Mesendoderm (in vitro differentiated cells): ENCODE measurements at regions not wholly inside any gene's neighbourhood (a gene's known extent, or its start where the extent isn't known, plus 50 kb on each side); places are given as distances from the start of the nearest gene placed in this dataset.

Source experiments
- DNase-seq: peaks from one replicate; pipeline ENCODE4 v3.0.0; 2013
- H2AK5ac ChIP-seq: 2 replicates; pipeline ENCODE4 v1.6.1; 2013; ENCODE audit warnings: low read length, inconsistent platforms
- H2BK120ac ChIP-seq: 2 replicates; pipeline ENCODE4 v1.6.1; 2013; ENCODE audit warnings: low read depth, mild to moderate bottlenecking, low read length, moderate library complexity, mixed read lengths
- H2BK15ac ChIP-seq: replicated peaks from 2 replicates; pipeline ENCODE4 v1.6.1; 2013; ENCODE audit warnings: low read depth, mild to moderate bottlenecking, moderate library complexity
- H2BK5ac ChIP-seq: 2 replicates; pipeline ENCODE4 v1.6.1; 2013; ENCODE audit warnings: low read length, inconsistent platforms
- H3K18ac ChIP-seq: 2 replicates; pipeline ENCODE4 v1.6.1; 2013; ENCODE audit warnings: mild to moderate bottlenecking, low read length, mixed read lengths
- H3K23ac ChIP-seq: one replicate; pipeline ENCODE4 v1.6.1; 2013; ENCODE audit warnings: low read length
- H3K27ac ChIP-seq: 2 replicates; pipeline ENCODE4 v1.5.1; 2013; ENCODE audit warnings: low read depth, mild to moderate bottlenecking, inconsistent platforms, low read length, moderate library complexity
- H3K27me3 ChIP-seq: 2 replicates; pipeline ENCODE4 v1.6.1; 2013; ENCODE audit warnings: low read length, control low read depth, mild to moderate bottlenecking, inconsistent platforms; ENCODE audit not compliant: insufficient read depth, poor library complexity
- H3K36me3 ChIP-seq: 2 replicates; pipeline ENCODE4 v1.6.1; 2013; ENCODE audit warnings: low read length, inconsistent platforms; ENCODE audit not compliant: control insufficient read depth, insufficient read depth
- H3K4ac ChIP-seq: one replicate; pipeline ENCODE4 v1.6.1; 2013; ENCODE audit warnings: low read depth, mild to moderate bottlenecking, low read length, moderate library complexity
- H3K4me1 ChIP-seq: 2 replicates; pipeline ENCODE4 v1.6.1; 2013; ENCODE audit warnings: low read depth, low read length, inconsistent platforms; ENCODE audit not compliant: control insufficient read depth
- H3K4me2 ChIP-seq: 2 replicates; pipeline ENCODE4 v1.6.1; 2013; ENCODE audit warnings: low read length
- H3K4me3 ChIP-seq: 2 replicates; pipeline ENCODE4 v1.5.1; 2013; ENCODE audit warnings: mild to moderate bottlenecking, low read length
- H3K56ac ChIP-seq: one replicate; pipeline ENCODE4 v1.6.1; 2013; ENCODE audit warnings: low read length
- H3K79me1 ChIP-seq: 2 replicates; pipeline ENCODE4 v1.6.1; 2013; ENCODE audit warnings: low read length, inconsistent platforms
- H3K79me2 ChIP-seq: 2 replicates; pipeline ENCODE4 v1.6.1; 2013; ENCODE audit warnings: mild to moderate bottlenecking, low read length; ENCODE audit not compliant: control insufficient read depth, insufficient read depth
- H3K9ac ChIP-seq: 2 replicates; pipeline ENCODE4 v1.6.1; 2013; ENCODE audit warnings: low read length, inconsistent platforms
- H4K5ac ChIP-seq: one replicate; pipeline ENCODE4 v1.6.1; 2013; ENCODE audit warnings: low read length
- H4K8ac ChIP-seq: one replicate; pipeline ENCODE4 v1.6.1; 2013; ENCODE audit warnings: low read depth, mild to moderate bottlenecking, control low read depth, low read length, moderate library complexity
- WGBS: extraction: QIAGEN DNeasy Blood & Tissue Kit; methylation state at CpG from one replicate; pipeline ENCODE4 v1.1.7; 2013; ENCODE audit warnings: low lambda C conversion rate, missing lambda C conversion rate; ENCODE audit not compliant: insufficient coverage; ENCODE audit errors: extremely low coverage; 5-methylcytosine and 5-hydroxymethylcytosine counted together

DNA sequence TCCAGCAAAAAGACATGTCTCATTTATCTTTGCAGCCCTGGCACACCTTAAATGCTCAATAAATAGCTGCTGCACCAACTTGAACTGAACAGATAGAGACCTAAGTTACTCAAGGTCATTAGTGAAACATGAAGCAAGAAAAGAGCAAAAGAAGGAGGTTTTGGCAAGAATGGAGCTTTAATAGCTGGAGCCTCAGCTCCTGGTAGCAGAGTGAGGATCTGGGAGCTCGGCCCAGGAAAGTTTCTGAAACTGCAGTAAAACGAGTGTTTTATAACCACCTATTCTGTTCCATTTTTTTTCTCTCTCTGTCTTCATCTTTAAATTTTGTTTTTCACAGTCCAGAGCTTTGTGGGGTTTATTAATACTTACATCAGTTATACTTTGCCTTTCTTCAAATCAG lies 207.5 kb downstream of the SETD4 start:
- H3K18ac ChIP-seq: no peak overlapping the region
- no peak overlapping the region for H2BK15ac ChIP-seq
- no peaks in the 10 kb centered on the region for H3K36me3 ChIP-seq
- no peak overlapping the region for H2BK5ac ChIP-seq
- H3K4me2 ChIP-seq: no peak overlapping the region
- H3K23ac ChIP-seq: no peak overlapping the region
- no peak overlapping the region for H2BK120ac ChIP-seq
- WGBS: no CpG with 5 or more reads among the region's 2 CpGs
- H3K27me3 ChIP-seq: no peaks in the 10 kb centered on the region
- no peak overlapping the region for H3K4ac ChIP-seq
- no peak overlapping the region for H3K27ac ChIP-seq
- no peak overlapping the region for H4K5ac ChIP-seq
- no peaks in the 10 kb centered on the region for H3K79me1 ChIP-seq
- H4K8ac ChIP-seq: no peak overlapping the region
- no peak overlapping the region for H3K4me3 ChIP-seq
- H3K9ac ChIP-seq: no peak overlapping the region
- no peak overlapping the region for H3K56ac ChIP-seq
- no peak for DNase-seq
- H2AK5ac ChIP-seq: no peak overlapping the region
- H3K79me2 ChIP-seq: no peaks in the 10 kb centered on the region
- H3K4me1 ChIP-seq: no peaks in the 10 kb centered on the region

DNA sequence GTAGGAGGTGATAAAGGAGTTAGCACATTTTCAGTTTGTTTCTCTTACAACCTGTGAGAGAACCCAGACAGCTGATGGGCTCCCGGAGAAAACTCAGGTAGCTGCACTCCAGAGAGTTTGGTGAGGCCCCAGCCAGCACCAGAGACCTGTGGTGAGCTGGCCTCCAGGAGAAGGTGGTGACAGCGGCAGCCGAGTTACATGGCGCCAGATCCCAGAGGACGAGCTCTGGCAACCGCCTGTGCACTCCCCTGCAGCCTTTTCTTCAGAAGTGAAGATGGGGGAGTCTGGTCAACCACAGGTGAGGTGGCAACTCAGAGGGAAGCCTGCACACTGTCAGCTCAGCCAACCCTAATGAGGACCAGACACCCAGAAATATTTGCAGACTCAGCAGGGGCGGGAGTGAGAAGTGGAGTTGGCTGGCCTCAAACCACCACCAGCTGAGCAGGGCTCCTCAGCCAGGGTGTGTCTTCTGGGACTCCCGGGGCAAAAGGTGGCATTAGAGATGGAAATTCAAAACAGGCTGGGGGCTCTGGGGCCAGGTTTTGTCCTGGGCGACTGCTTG lies 209.7 kb downstream of the SETD4 start:
- H3K79me2 ChIP-seq: no peaks in the 10 kb centered on the region
- H3K4me2 ChIP-seq: no peak overlapping the region
- H2BK5ac ChIP-seq: no peak overlapping the region
- no peaks in the 10 kb centered on the region for H3K4me1 ChIP-seq
- no peak overlapping the region for H3K18ac ChIP-seq
- no peak overlapping the region for H3K56ac ChIP-seq
- H3K36me3 ChIP-seq: no peaks in the 10 kb centered on the region
- H3K27ac ChIP-seq: no peak overlapping the region
- H3K27me3 ChIP-seq: no peaks in the 10 kb centered on the region
- H3K4ac ChIP-seq: no peak overlapping the region
- no peak overlapping the region for H4K8ac ChIP-seq
- H2AK5ac ChIP-seq: no peak overlapping the region
- no peak overlapping the region for H3K23ac ChIP-seq
- no peak overlapping the region for H2BK15ac ChIP-seq
- WGBS: no CpG with 5 or more reads among the region's 9 CpGs
- no peak overlapping the region for H4K5ac ChIP-seq
- H3K4me3 ChIP-seq: no peak overlapping the region
- H3K9ac ChIP-seq: no peak overlapping the region
- no peaks in the 10 kb centered on the region for H3K79me1 ChIP-seq
- no peak for DNase-seq
- no peak overlapping the region for H2BK120ac ChIP-seq

- Histone ChIP-seq H3K56ac (no peak overlapping the region), H3K9ac (no peak overlapping the region), H3K18ac (no peak overlapping the region), H3K36me3 (no peaks in the 10 kb centered on the region), H3K4ac (no peak overlapping the region), H2BK120ac (no peak overlapping the region), H2BK15ac (no peak overlapping the region), H3K27me3 (no peaks in the 10 kb centered on the region), H3K4me1 (no peaks in the 10 kb centered on the region), H3K4me2 (no peak overlapping the region), H4K8ac (no peak overlapping the region), H4K5ac (no peak overlapping the region), H2AK5ac (no peak overlapping the region), H3K23ac (no peak overlapping the region), H3K79me1 (no peaks in the 10 kb centered on the region), H2BK5ac (no peak overlapping the region), H3K79me2 (no peaks in the 10 kb centered on the region), H3K27ac (no peak overlapping the region), H3K4me3 (no peak overlapping the region)
- DNase-seq: no peak
- no CpG with 5 or more reads among the region's 5 CpGs for WGBS
Observed at GRCh38 chr21:35850029-35850428, 210.3 kb downstream of the SETD4 start.

GRCh38 chr21:35849144-35849543 lies 211.2 kb downstream of the SETD4 start:
- Histone ChIP-seq H3K36me3 (no peaks in the 10 kb centered on the region), H4K5ac (no peak overlapping the region), H2AK5ac (no peak overlapping the region), H3K4me3 (no peak overlapping the region), H3K79me2 (no peaks in the 10 kb centered on the region), H3K27me3 (no peaks in the 10 kb centered on the region), H3K23ac (no peak overlapping the region), H3K79me1 (no peaks in the 10 kb centered on the region), H3K4me1 (no peaks in the 10 kb centered on the region), H3K18ac (no peak overlapping the region), H4K8ac (no peak overlapping the region), H3K4me2 (no peak overlapping the region), H2BK5ac (no peak overlapping the region), H2BK15ac (no peak overlapping the region), H2BK120ac (no peak overlapping the region), H3K27ac (no peak overlapping the region), H3K4ac (no peak overlapping the region), H3K9ac (no peak overlapping the region), H3K56ac (no peak overlapping the region)
- DNase-seq: no peak
- no CpG with 5 or more reads among the region's 4 CpGs for WGBS

GRCh38 chr21:35843911-35844667 lies 216.2 kb downstream of the SETD4 start:
- Histone ChIP-seq H2BK15ac (no peak overlapping the region), H3K4me3 (no peak overlapping the region), H3K56ac (no peak overlapping the region), H3K4me2 (no peak overlapping the region), H3K9ac (no peak overlapping the region), H3K18ac (no peak overlapping the region), H2BK120ac (no peak overlapping the region), H2BK5ac (no peak overlapping the region), H3K79me1 (no peaks in the 10 kb centered on the region), H3K27ac (no peak overlapping the region), H3K36me3 (no peaks in the 10 kb centered on the region), H3K4me1 (no peaks in the 10 kb centered on the region), H4K8ac (no peak overlapping the region), H4K5ac (no peak overlapping the region), H3K27me3 (no peaks in the 10 kb centered on the region), H3K79me2 (no peaks in the 10 kb centered on the region), H2AK5ac (no peak overlapping the region), H3K4ac (no peak overlapping the region), H3K23ac (no peak overlapping the region)
- no peak for DNase-seq
- WGBS: no CpG with 5 or more reads among the region's 7 CpGs

GRCh38 chr21:35840949-35841348 lies 219.4 kb downstream of the SETD4 start:
- Histone ChIP-seq H3K9ac (no peak overlapping the region), H3K27ac (no peak overlapping the region), H3K23ac (no peak overlapping the region), H2BK15ac (no peak overlapping the region), H4K5ac (no peak overlapping the region), H3K18ac (no peak overlapping the region), H3K4me3 (no peak overlapping the region), H2BK120ac (no peak overlapping the region), H3K27me3 (no peaks in the 10 kb centered on the region), H3K4ac (no peak overlapping the region), H3K79me1 (no peaks in the 10 kb centered on the region), H3K4me1 (no peaks in the 10 kb centered on the region), H3K79me2 (no peaks in the 10 kb centered on the region), H3K36me3 (no peaks in the 10 kb centered on the region), H3K56ac (no peak overlapping the region), H3K4me2 (no peak overlapping the region), H4K8ac (no peak overlapping the region), H2BK5ac (no peak overlapping the region), H2AK5ac (no peak overlapping the region)
- no peak for DNase-seq
- no CpG with 5 or more reads among the region's 2 CpGs for WGBS
